Parathyroid adenoma (tissue), 2 donors: ENCODE measurements at regions not wholly inside any gene's neighbourhood (a gene's known extent, or its start where the extent isn't known, plus 50 kb on each side); places are given as distances from the start of the nearest gene placed in this dataset.

Experiments
- H2AFZ ChIP-seq: fragments of 300-600 bp; sonication (generic); one replicate; pipeline ENCODE4 v1.7.0; 2017; ENCODE audit warnings: antibody characterized with exemption, mild to moderate bottlenecking
- H3K27ac ChIP-seq: fragments of 300-600 bp; sonication (generic); one replicate; pipeline ENCODE4 v1.7.0; 2017
- H3K27me3 ChIP-seq: fragments of 300-600 bp; sonication (generic); one replicate; pipeline ENCODE4 v1.7.0; 2017; ENCODE audit warnings: low read length; ENCODE audit not compliant: control insufficient read depth, insufficient read depth
- H3K36me3 ChIP-seq: fragments of 300-600 bp; sonication (generic); one replicate; pipeline ENCODE4 v1.7.0; 2017; ENCODE audit warnings: low read length; ENCODE audit not compliant: control insufficient read depth, insufficient read depth
- H3K4me1 ChIP-seq: fragments of 300-600 bp; sonication (generic); one replicate; pipeline ENCODE4 v1.7.0; 2017; ENCODE audit warnings: control low read depth
- H3K4me2 ChIP-seq: fragments of 300-600 bp; sonication (generic); one replicate; pipeline ENCODE4 v1.7.0; 2017; ENCODE audit warnings: low read length
- H3K4me3 ChIP-seq: fragments of 300-600 bp; sonication (generic); one replicate; pipeline ENCODE4 v1.7.0; 2017; ENCODE audit warnings: low read depth, low read length
- H3K79me2 ChIP-seq: fragments of 300-600 bp; sonication (generic); one replicate; pipeline ENCODE4 v1.7.0; 2017; ENCODE audit warnings: control low read depth
- H3K9ac ChIP-seq: fragments of 300-600 bp; sonication (generic); one replicate; pipeline ENCODE4 v1.7.0; 2017; ENCODE audit warnings: mild to moderate bottlenecking
- H3K9me3 ChIP-seq: fragments of 300-600 bp; sonication (generic); one replicate; pipeline ENCODE4 v1.7.0; 2017; ENCODE audit warnings: low read length; ENCODE audit not compliant: control insufficient read depth
- CTCF ChIP-seq: fragments of 300-600 bp; sonication (generic); IDR thresholded peaks from one replicate; pipeline ENCODE4 v1.7.0; 2017; ENCODE audit warnings: antibody characterized with exemption, mild to moderate bottlenecking
- donor health status: primary hyperparathyroidism.

GRCh38 chr1:87926921-87927320 lies 598.2 kb downstream of the LMO4 start:
- no peak for TF ChIP-seq CTCF
- Histone ChIP-seq H3K9me3 (peaks cover 2% of the 10 kb centered on the region), H3K79me2 (no peaks in the 10 kb centered on the region), H3K4me3 (no peak overlapping the region), H3K27me3 (no peaks in the 10 kb centered on the region), H3K27ac (no peak overlapping the region), H3K4me1 (no peaks in the 10 kb centered on the region), H3K36me3 (no peaks in the 10 kb centered on the region), H3K4me2 (no peak overlapping the region), H3K9ac (no peak overlapping the region), H2AFZ (no peak overlapping the region)

DNA sequence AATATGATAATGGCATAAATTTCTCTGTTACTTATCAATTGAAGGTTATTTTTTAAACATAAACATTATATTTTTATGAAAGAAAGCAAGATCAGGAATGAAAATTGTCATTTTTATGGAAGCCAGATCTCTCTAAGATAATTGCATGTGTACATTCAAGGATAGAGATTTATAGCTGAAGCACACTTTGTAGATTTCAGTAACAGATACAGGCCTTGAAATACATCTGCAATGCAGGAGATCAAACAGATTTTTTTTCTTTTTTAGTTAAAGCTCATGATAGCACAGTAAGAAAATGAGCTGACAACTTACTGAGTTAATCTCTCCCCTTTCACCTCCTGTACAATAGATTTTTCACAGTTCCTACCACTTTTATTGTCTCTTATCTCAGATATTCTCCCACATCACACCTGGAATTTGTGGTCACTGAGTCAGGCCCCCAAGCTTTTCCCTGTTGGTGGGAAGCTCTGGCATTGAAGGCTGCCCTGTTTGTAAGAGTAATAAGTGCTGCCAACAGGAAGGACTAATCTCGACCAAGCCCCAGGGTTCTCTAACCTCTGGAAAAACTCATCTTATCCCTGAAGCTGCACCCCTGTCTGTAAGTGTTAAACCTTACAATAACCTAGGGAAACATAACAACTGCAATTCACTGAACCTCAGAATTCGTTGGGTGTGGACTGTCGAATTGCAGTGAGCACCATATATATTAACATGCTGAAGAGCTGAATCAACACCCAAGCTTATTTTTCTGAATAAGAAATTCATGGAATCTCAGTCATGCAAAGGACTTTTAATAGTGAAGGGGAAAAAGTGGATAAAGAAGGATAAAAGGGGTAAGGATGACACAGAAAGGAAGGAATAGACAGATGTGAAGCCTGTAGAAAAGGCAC lies 599.0 kb downstream of the LMO4 start:
- H3K27me3 ChIP-seq: no peaks in the 10 kb centered on the region
- H3K9ac ChIP-seq: no peak overlapping the region
- no peak for TF ChIP-seq CTCF
- no peak overlapping the region for H3K4me3 ChIP-seq
- H3K27ac ChIP-seq: no peak overlapping the region
- no peaks in the 10 kb centered on the region for H3K4me1 ChIP-seq
- H3K36me3 ChIP-seq: no peaks in the 10 kb centered on the region
- H3K4me2 ChIP-seq: no peak overlapping the region
- H3K9me3 ChIP-seq: peaks cover 2% of the 10 kb centered on the region
- H2AFZ ChIP-seq: no peak overlapping the region
- H3K79me2 ChIP-seq: no peaks in the 10 kb centered on the region

DNA sequence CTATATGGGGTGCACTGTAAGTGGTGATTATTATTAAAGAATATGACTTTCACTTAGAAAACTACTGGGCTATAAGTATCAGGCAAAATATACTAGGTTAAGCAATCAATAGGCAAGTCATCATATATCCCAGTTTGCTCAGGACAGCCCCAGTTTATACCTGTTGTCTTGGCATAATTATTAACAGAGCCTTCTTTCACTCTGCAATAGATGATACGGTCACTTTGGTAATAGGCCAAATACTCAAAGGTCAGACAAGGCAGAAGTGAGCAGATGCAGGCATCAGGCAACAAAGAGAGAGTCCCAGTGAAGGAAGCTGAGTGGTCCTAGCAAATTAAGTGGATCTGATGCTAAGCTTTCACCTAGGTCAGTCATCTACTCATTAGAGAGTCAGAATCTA lies 599.9 kb downstream of the LMO4 start:
- H3K79me2 ChIP-seq: no peaks in the 10 kb centered on the region
- no peak for TF ChIP-seq CTCF
- no peak overlapping the region for H3K27ac ChIP-seq
- no peak overlapping the region for H3K4me3 ChIP-seq
- peaks cover 2% of the 10 kb centered on the region for H3K9me3 ChIP-seq
- no peaks in the 10 kb centered on the region for H3K36me3 ChIP-seq
- H3K9ac ChIP-seq: no peak overlapping the region
- H3K27me3 ChIP-seq: no peaks in the 10 kb centered on the region
- no peak overlapping the region for H3K4me2 ChIP-seq
- no peak overlapping the region for H2AFZ ChIP-seq
- H3K4me1 ChIP-seq: no peaks in the 10 kb centered on the region

GRCh38 chr1:87929906-87930305 lies 601.2 kb downstream of the LMO4 start:
- Histone ChIP-seq H3K79me2 (no peaks in the 10 kb centered on the region), H3K4me2 (no peak overlapping the region), H3K9ac (no peak overlapping the region), H3K9me3 (peaks cover 2% of the 10 kb centered on the region), H3K36me3 (no peaks in the 10 kb centered on the region), H3K27ac (no peak overlapping the region), H3K4me1 (no peaks in the 10 kb centered on the region), H3K4me3 (no peak overlapping the region), H3K27me3 (no peaks in the 10 kb centered on the region), H2AFZ (no peak overlapping the region)
- TF ChIP-seq CTCF: no peak

- no peaks in the 10 kb centered on the region for H3K79me2 ChIP-seq
- no peak overlapping the region for H3K9ac ChIP-seq
- H3K27ac ChIP-seq: no peak overlapping the region
- no peaks in the 10 kb centered on the region for H3K4me1 ChIP-seq
- no peak overlapping the region for H2AFZ ChIP-seq
- H3K4me3 ChIP-seq: no peak overlapping the region
- H3K4me2 ChIP-seq: no peak overlapping the region
- TF ChIP-seq CTCF: no peak
- no peaks in the 10 kb centered on the region for H3K27me3 ChIP-seq
- H3K36me3 ChIP-seq: no peaks in the 10 kb centered on the region
- peaks cover 2% of the 10 kb centered on the region for H3K9me3 ChIP-seq
These were observed 602.1 kb downstream of the LMO4 start for GRCh38 chr1:87930796-87931195.
